GM19468 (cell line): ENCODE measurements at regions not wholly inside any gene's neighbourhood (a gene's known extent, or its start where the extent isn't known, plus 50 kb on each side); places are given as distances from the start of the nearest gene placed in this dataset.
A peak's percentile ranks its signal among the peaks of the same experiment; 100 is the strongest.

Experiments
- ATAC-seq: cut with Tn5 transposase; IDR thresholded peaks from one replicate; pipeline ENCODE4 v1.9.1; 2021; ENCODE audit warnings: mild to moderate bottlenecking, moderate library complexity, moderate number of reproducible peaks; ENCODE audit not compliant: unreplicated experiment; ENCODE audit errors: extremely low read depth

DNA sequence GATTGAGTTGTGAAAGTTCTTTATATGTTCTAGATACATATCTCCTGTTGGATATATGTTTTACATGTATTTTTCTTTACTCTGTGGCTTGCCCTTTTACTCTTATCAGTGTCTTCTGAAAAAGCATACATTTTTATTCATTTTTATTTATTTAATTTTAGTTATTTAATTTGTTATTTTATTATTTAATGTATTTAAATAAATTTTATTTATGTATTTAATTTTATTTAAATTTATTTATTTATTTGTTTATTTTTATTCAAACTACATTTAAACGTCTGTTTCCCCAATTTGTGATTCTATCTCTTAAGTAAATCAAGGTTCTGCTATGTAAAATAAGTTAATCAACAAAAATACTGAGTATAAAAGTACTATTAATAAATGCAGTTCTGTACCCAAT lies 279.1 kb upstream of the AKR1E2 start:
- no peak for ATAC-seq

DNA sequence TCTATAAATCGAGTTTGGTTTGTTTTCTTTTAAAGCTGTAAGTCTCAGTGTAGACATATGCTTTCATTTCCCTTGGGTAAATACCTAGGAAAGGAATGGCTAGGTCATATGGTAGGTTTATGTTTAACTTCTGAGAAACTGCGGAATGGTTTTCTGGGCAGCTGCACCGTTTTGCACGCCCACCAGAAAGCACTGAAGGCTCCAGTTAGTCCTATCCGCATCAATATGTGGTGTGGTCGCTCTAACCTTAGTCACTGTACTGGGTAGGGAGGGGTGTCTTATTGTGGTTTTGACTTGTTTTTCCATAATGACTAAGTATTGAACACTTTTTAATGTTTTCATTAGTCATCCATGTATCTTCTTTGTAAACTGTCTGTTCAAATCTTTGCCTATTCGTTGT lies 279.5 kb upstream of the AKR1E2 start:
- ATAC-seq, result no peak

DNA sequence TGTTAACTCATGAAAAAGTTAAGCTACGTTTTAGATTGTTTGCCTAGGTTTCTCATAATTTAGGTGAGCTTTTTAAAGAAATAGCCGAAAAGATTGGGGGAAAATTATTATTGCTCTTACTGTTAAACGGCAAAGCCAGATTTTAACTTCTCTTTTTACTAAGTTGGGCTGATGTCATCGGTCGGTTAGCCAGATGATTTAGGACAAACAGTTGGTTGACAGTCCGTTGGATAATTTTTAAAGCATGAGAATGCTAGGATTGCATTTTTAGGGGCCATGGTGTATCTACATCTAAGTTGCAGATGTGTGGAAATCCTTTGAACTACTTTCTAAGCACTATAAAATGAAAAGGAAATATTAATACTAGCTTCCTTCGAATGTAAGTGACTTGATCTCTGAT lies 280.9 kb upstream of the AKR1E2 start:
- ATAC-seq, result no peak

DNA sequence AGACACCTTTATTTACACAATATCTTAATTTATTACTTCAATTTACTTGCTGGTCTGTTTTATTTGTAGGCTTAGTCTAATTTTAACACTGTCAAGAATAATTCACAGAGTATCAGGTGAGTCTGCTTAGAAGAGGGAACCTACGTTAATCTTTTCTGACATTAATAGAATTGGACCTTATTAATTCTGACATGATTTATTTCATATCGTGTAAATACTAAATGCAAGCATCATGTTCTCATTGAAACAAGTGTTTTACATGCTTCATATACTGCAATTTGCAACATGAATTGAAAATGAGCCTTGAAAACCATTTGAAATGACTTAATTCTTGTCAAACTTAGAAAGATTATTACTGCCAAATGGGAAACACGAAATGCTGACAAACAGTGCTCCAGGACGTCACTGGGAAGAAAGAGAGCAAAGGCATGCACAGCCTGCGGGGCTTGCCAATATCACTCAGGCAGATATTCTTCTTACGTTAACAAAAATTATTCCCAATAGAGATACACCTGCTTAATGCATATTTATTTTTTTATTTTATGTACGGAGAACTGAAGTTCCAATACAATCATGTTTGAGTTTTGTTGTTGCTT lies 282.0 kb upstream of the AKR1E2 start:
- no peak for ATAC-seq

DNA sequence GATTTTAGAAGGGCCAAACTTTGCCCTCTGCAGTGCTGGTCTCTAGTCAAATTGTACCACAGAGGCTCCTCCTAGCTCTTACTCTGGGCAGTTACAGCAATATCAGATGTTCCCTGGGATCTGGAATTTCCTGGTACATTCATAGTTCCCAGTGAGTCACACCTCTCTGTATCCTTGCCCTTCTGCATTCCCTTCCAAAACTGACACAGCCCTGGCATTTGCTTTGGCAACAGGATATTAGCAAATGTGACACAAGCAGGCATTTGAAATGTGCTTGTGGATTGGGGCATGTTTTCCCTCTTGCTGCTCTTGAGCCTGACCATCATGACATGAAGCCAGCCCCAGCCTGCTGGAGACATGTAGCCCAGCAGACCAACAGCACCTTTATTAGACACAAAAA lies 284.7 kb upstream of the AKR1E2 start:
- no peak for ATAC-seq

DNA sequence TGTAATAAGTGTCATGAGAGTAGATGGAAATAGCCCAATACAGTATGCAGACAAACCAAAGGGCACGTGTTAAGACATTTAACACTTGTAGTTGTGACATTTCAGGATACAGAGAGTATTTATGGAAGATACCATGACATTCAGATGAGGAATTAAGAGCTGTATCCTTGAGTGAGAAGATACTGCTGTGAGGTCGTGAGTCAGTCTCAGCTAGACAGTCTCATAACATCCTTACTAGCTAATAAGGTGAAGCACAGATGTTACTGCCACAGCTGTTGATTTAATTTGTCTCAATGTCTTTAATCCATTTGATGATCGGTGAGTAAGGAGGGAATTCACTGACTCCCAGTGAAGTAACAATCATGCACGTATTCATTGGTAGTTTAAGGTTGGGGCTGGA lies 288.0 kb upstream of the AKR1E2 start:
- no peak for ATAC-seq

DNA sequence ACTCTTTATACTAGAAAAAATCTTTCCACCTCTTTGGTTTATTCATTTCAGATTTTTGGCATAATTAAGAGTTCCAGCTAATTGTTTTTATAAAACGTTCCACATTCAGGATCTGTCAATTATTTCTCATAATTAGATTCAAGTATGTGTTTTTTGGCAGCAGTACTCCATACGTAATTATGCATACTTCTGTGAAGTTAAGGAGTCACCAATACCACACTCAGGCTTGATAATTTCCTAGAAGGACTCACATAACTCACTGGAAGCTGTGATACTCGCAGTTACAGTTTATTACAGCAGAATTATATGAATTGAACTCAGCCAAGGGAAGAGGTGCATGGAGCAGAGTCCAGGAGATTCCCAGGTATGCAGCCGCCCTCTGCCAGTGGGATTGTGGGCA lies 290.5 kb upstream of the AKR1E2 start:
- ATAC-seq, result no peak

DNA sequence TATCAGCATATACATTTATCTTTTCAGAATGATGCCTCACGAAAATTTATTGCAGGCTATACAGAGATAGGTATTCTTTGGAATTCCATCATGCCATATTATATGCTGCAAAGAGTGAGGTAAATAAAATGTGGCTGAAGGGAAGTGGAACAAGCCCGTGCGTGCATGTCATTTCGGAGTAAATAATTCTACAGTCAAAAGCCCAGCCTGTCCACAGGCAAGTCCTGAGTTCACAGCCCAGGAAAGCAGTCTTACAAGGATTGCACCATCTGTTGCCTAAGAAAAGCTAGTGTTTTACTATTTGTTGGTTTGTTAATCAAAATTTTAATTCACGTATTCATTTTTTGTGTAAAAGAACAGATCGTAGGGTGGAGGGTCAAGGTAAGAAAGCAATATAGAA lies 292.4 kb upstream of the AKR1E2 start:
- ATAC-seq, result no peak

DNA sequence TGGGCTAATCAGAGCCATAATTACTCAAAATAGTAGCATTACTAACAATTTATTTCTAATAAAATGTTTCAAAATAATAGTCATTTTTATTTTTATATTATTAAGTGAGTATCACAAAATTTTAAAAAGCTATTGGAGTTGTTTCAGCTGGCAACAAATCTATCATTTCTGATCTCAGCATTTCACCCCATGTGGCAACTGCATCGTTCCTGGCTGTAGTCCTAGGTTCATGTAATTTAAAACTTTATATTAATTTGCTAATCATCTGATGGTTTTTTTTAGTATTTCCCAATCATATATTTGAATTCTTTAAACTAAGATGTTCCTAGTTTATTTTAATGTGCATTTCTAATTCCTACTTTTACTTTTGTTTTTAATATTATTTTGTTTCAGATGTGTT lies 293.0 kb upstream of the AKR1E2 start:
- ATAC-seq, result no peak

DNA sequence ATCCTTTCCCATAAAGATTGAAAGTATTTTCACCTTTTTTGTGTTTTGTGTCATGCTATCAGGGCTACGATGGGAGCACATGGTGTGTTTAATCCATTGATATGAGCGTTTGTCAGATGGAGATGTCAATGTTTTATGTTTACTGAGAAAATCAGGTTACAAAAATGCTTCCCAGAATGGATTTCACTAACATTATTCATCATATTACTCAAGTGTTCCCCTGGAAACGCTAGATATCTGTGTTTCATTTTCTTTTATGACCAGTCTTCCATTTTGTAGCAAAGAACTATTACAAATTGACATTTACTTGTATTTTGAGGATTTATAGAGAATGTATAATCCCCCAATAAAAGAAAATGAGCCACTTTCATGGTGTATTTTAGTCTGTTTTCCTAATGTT lies 293.5 kb upstream of the AKR1E2 start:
- no peak for ATAC-seq

DNA sequence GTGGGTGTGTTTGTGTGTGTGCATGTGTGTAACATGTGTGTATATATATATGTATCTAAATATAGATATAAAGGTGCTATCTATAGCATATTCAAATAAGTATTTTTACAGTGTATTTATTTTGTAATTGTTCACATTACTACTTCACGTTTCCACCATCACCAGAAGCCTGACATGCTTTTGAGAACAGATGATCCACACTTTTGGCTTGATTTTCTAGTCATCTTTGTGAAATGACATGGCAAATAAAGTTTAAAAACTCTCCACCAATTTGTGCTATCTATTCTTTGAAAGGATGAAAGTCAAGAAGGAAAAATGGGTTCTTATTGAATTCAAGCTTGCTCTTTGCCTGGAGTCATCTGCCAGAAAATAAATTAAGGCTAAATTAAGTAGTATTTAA lies 294.0 kb upstream of the AKR1E2 start:
- no peak for ATAC-seq

DNA sequence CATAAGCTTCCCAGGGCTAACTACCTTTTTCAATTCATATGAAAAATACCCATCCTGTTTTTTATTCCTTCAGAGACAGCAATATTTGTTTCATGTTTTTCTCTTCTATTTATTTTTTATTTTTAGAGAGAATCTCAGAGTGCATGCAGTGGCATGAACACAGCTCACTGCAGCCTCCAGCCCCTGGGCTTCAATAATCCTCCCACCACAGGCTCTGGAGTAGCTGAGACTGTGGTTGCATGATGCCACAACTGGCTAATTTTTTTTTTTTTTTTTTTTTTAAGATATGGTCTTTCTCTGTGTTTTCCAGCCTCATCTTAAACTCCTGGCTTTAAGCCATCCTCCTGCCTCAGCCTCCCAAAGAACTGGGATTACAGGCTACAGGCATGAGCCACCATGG lies 296.7 kb upstream of the AKR1E2 start:
- ATAC-seq, result no peak

DNA sequence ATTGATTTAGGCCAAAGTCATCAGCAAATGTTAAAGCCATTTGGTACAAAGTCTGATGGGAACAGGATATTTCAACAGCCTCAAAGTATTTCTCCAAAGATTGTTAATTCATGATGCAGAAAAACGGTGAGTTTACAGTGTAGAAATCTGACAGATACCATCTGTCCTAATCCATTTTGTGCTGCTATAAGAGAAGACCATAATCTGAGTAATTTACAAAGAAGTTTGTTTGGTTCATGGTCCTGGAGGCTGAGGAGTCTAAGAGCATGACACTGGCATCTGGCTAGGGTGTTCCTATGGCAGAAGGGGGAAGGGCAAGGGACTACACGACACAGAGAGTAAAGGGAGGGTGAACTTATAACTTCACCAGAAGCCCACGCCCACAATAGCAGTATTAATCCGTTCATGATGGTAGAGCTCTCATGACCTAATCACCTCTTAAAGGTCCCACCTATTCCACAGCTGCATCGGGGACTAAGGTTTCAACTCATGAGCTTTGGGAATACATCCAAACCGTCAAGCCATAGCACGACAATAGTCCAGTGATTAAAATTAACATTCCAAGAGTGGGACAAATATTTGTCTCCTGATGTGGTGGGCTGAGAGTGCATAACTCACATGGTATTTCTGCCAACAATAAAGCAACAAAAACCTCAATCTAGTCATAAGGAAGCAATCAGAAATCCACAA lies 298.6 kb upstream of the AKR1E2 start:
- ATAC-seq, result no peak

DNA sequence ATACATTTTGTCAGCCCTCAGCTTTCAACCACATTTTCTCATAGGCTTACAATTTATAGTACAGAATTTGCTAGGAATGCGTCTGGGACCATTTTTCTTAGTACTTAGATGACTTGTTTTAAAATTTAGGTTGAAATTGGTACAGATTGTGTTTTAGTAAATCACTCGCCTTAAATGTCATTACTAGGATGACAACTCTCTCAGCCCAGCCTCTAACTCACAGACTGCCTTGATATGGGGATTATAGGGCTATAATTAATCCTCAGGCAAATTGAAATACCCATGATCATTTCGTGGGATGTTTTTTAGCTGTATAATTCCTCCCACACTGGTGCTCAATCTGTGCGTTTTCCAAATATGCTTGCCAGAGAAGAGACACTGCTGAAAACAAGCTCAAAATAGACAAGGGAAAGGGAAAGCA lies 299.7 kb upstream of the AKR1E2 start:
- ATAC-seq, result no peak

DNA sequence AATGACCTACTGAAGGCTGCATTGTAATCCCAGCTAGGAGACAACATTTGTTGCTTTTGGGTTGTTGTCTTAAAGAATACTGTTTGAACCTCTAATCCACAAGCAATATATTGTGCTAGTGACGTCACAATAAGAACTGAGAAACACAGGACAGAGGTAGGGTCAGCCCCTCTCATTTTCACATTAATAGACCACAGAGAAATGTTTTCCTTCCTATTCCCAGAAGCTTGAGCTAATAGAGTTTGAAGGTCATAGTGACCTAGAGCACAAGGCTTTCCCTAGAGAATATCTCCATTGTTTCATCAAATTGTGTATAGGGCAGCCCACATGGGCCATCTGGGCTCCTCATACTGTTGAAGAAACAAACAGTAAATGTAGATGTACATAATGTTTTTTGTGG lies 300.9 kb upstream of the AKR1E2 start:
- ATAC-seq, result no peak

DNA sequence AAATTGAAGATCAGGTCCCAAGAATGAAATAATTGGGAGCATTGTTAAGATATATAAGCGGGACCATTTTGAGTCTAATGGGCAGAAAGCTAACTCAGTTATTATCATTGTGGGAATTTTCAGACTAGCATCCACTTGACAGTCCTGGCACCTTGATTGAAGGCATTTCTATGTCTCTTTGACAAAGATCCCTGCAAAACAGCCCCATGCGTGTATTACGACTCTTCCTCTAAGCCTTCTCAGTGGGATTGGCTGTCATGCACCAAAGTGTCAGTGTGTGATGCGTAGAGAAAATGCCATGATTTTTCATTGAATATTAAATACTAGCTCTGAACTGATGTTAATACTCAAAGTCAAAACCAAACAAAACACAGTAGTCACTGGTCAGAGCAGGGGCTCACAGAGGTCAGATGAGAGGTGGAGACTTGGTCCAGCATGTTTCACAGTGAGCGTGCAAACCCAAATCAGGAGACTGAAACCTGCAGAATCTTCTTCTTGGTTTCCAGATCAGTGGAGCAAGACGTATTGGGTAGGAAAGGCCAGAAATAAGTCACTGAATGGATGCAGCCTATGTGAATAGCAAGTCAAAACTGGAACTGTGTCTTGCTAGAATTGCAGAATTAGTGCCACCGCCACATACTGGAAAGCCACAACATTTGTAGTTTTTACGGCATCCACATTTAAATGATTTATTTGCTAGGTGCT lies 303.6 kb upstream of the AKR1E2 start:
- ATAC-seq, result peak; percentile 55

DNA sequence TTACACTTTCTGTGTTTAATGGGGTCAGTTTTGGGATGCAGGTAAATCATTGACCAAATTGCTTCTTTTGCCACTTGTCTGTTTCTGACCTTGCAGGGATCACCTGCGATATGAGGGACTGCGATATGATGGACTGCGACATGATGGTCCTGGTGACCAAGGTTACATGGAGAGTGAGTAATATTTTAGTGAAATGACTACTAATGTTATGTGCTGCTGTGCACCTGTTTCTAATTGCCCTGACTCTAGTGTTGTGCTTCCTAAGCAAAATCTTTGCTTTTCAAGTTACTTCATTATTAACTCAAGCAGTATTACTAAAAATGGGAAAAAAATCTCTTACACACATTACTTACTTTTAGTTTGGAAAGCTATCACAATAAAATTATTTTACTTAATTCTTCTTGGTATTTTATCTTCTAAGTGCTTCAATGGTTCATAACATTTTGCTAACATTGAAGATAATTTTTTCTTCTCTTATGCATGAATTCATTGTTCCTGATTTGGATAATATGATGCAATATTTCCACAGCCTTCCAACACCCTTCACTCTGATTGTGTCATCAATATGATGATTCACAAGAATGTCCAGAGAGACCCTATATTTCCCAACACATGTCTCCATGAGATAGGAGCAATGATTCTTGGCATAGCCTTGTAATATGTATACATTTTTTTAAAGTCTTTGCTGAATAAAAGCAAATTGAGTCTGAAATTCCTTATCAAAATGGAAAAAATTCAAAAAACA lies 306.2 kb upstream of the AKR1E2 start:
- no peak for ATAC-seq

DNA sequence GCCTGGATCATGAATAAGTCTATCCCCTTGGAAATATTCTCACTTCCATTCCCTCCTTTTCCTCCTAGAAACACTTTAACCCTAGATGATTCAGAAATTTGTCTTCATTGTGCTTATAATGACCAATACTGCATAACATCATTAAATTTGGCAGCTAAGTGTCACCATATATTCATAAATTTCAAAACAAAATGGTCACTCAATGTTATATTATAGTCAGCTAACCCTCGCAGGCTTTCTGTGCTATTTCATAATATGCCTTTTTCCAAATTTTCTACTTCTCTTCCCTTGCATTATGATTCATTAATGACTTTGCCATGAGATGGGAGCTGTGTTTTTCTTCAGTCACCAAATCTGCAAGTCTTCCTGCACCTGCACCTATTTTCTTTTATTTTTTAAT lies 308.3 kb upstream of the AKR1E2 start:
- ATAC-seq, result no peak

DNA sequence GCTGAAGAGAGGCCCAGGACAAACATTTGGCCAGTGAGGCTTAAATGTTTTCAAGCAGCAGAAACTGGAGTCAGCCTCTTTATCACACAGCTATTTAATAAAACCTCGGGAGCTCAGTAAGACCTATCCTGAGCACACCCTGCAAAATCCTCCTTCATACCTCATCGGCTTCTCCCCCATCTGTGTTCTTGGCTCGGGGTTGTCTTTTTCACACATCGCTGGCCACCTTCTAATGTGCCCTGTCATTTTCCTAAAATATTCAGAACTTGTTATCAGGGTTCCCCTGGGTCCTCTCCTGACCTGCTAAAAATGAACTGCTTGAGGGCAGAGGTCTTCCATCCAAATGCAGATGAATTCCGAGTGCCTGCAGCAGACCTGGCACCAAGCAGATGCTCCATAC lies 310.3 kb upstream of the AKR1E2 start:
- ATAC-seq, result no peak

DNA sequence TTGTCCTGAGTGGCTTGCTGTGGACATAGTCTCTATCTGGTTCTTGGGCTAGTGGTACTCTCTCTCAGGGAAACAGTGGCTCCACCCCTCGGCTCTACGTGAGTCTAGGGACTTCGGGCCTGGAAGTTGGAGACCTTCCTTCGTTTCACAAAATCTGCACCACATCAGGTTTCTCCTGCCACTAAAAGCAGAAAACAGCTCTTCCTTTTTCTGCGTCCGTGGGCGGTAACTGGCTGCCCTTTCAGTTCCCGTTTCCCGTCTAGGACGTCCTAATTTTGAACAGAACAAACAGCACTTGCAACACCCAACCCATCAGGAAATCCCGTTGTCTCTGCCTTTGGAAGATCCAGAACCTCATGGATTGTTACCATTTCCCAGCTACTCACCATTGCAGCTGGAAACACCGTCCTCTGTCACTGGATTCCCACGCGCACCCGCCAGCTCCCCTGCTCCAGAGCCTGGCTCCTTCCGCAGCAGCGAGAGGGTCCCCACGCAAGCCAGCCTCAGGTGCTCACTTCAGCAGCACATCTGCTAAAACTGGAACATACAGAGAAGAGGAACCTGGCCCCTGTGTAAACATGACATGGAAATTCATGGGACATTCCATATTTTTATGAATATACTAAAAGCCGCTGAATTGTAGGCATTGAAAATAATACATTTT lies 311.4 kb upstream of the AKR1E2 start:
- ATAC-seq, result no peak
